GM23338 (cell line): ENCODE measurements at regions not wholly inside any gene's neighbourhood (a gene's known extent, or its start where the extent isn't known, plus 50 kb on each side); places are given as distances from the start of the nearest gene placed in this dataset.

Experiments
- ATAC-seq: fragments of 200-7000 bp; cut with Tn5 transposase; 3 replicates; pipeline ENCODE4 v1.9.1; 2020
- DNase-seq: peaks from one replicate; pipeline ENCODE4 v3.0.0-alpha.2; 2015; ENCODE audit warnings: low spot score
- H2AFZ ChIP-seq: fragments of 200-600 bp; sonication (generic); 2 replicates; pipeline ENCODE4 v1.8.0; 2016; ENCODE audit warnings: antibody characterized with exemption, mild to moderate bottlenecking, moderate library complexity
- H3F3A ChIP-seq: fragments of 200-600 bp; sonication (generic); replicated peaks from 2 replicates; pipeline ENCODE4 v1.8.0; 2017; ENCODE audit warnings: antibody characterized with exemption, mixed run types, low read depth
- H3K27ac ChIP-seq: fragments of 200-600 bp; sonication (generic); 2 replicates; pipeline ENCODE4 v1.6.1; 2016; ENCODE audit warnings: low read depth
- H3K27me3 ChIP-seq: fragments of 200-600 bp; sonication (generic); 2 replicates; pipeline ENCODE4 v1.8.0; 2016; ENCODE audit warnings: mild to moderate bottlenecking, mixed run types, moderate library complexity; ENCODE audit not compliant: insufficient read depth
- H3K36me3 ChIP-seq: fragments of 200-600 bp; sonication (generic); 2 replicates; pipeline ENCODE4 v1.8.0; 2016; ENCODE audit warnings: mild to moderate bottlenecking; ENCODE audit not compliant: insufficient read depth
- H3K4me1 ChIP-seq: fragments of 200-600 bp; sonication (generic); 2 replicates; pipeline ENCODE4 v1.8.0; 2016; ENCODE audit warnings: mild to moderate bottlenecking, moderate library complexity; ENCODE audit not compliant: insufficient read depth
- H3K4me2 ChIP-seq: fragments of 200-600 bp; sonication (generic); 2 replicates; pipeline ENCODE4 v1.7.1; 2017; ENCODE audit warnings: mixed run types
- H3K4me3 ChIP-seq: fragments of 200-600 bp; sonication (generic); 2 replicates; pipeline ENCODE4 v1.6.1; 2016; ENCODE audit warnings: mixed run types
- H3K79me2 ChIP-seq: fragments of 200-600 bp; sonication (generic); replicated peaks from 2 replicates; pipeline ENCODE4 v1.8.0; 2017; ENCODE audit warnings: mild to moderate bottlenecking; ENCODE audit not compliant: insufficient read depth
- H3K9me2 ChIP-seq: fragments of 200-600 bp; sonication (generic); 2 replicates; pipeline ENCODE4 v1.8.0; 2017; ENCODE audit not compliant: insufficient read depth
- H4K20me1 ChIP-seq: fragments of 200-600 bp; sonication (generic); replicated peaks from 2 replicates; pipeline ENCODE4 v1.8.0; 2017; ENCODE audit warnings: mild to moderate bottlenecking; ENCODE audit not compliant: insufficient read depth
- H3K27ac Mint-ChIP-seq: 2 replicates; pipeline ENCODE4 v1.8.0; 2020; ENCODE audit warnings: inconsistent platforms, mild to moderate bottlenecking, moderate library complexity, mixed read lengths
- H3K27me3 Mint-ChIP-seq: 3 replicates; pipeline ENCODE4 v1.8.0; 2022; ENCODE audit warnings: low read depth, mild to moderate bottlenecking, moderate library complexity, mixed read lengths, inconsistent platforms; ENCODE audit not compliant: insufficient read depth, poor library complexity
- H3K36me3 Mint-ChIP-seq: 3 replicates; pipeline ENCODE4 v1.8.0; 2021; ENCODE audit warnings: low read depth, mild to moderate bottlenecking, inconsistent platforms, moderate library complexity, mixed read lengths
- H3K4me1 Mint-ChIP-seq: 3 replicates; pipeline ENCODE4 v1.8.0; 2020; ENCODE audit warnings: mild to moderate bottlenecking, inconsistent platforms, mixed read lengths
- H3K4me3 Mint-ChIP-seq: 3 replicates; pipeline ENCODE4 v1.8.0; 2021; ENCODE audit warnings: moderate library complexity, mild to moderate bottlenecking, inconsistent platforms, mixed read lengths
- H3K9me3 Mint-ChIP-seq: 3 replicates; pipeline ENCODE4 v1.8.0; 2020; ENCODE audit warnings: moderate library complexity, mild to moderate bottlenecking, inconsistent platforms, mixed read lengths
- CREB1 ChIP-seq: fragments of 250-450 bp; sonication (Bioruptor Pico); IDR thresholded peaks from 2 replicates; pipeline ENCODE4 v1.5.0; 2020; ENCODE audit warnings: low read depth, mild to moderate bottlenecking, moderate library complexity
- CTCF ChIP-seq, 2 experiments: fragments of 200-600 bp in 1 of 2; sonication (generic) in 1 of 2; conservative IDR thresholded peaks; 2 replicates each; pipeline versions ENCODE4 v1.5.1 to v1.6.1; 2016 to 2017; ENCODE audit warnings: antibody characterized with exemption in 2 of 2, low read depth in 2 of 2, mild to moderate bottlenecking in 2 of 2, moderate library complexity in 1 of 2
- STAT1 ChIP-seq: IDR thresholded peaks from one replicate; pipeline ENCODE4 v1.6.1; 2016; ENCODE audit warnings: antibody characterized with exemption; ENCODE audit not compliant: unreplicated experiment
- TF ChIP-seq, protein P1 (sequence below): IDR thresholded peaks from 2 replicates; pipeline ENCODE4 v1.6.1; 2016; ENCODE audit warnings: antibody characterized with exemption

GRCh38 chr22:27310966-27311697 lies 490.4 kb downstream of the MN1 start:
- Histone ChIP-seq H3K4me1 (peaks cover 28% of the 10 kb centered on the region), H3K27ac (no peak overlapping the region), H2AFZ (peak overlapping the region; percentile 96), H3K36me3 (no peaks in the 10 kb centered on the region), H4K20me1 (no peaks in the 10 kb centered on the region), H3K79me2 (no peaks in the 10 kb centered on the region), H3K4me3 (peak overlapping the region; percentile 40), H3F3A (peaks cover 14% of the 10 kb centered on the region; the same call in 1 of the 2 replicates), H3K27me3 (no peaks in the 10 kb centered on the region), H3K9me2 (peaks cover 3% of the 10 kb centered on the region; the same call in 1 of the 2 replicates), H3K4me2 (peak overlapping the region; percentile 73)
- DNase-seq: peak; percentile 51
- no peak overlapping the region for H3K4me3 Mint-ChIP-seq
- H3K36me3 Mint-ChIP-seq: no peaks in the 10 kb centered on the region
- TF ChIP-seq CTCF (conservative IDR thresholded peaks at IDR 0.05; ENCODE audit: low read depth in 2 of 2): 0 out of 4 replicates have a peak, but pooled peaks of 1 of the 2 experiments have one; percentile 14
- no peak for TF ChIP-seq CREB1
- no peaks in the 10 kb centered on the region for H3K9me3 Mint-ChIP-seq
- 0 out of 3 replicates have a peak, but pooled peaks cover 3% of the 10 kb centered on the region for H3K4me1 Mint-ChIP-seq
- ATAC-seq: peak; percentile 67
- H3K27ac Mint-ChIP-seq: no peak overlapping the region
- peaks cover 4% of the 10 kb centered on the region for H3K27me3 Mint-ChIP-seq

DNA sequence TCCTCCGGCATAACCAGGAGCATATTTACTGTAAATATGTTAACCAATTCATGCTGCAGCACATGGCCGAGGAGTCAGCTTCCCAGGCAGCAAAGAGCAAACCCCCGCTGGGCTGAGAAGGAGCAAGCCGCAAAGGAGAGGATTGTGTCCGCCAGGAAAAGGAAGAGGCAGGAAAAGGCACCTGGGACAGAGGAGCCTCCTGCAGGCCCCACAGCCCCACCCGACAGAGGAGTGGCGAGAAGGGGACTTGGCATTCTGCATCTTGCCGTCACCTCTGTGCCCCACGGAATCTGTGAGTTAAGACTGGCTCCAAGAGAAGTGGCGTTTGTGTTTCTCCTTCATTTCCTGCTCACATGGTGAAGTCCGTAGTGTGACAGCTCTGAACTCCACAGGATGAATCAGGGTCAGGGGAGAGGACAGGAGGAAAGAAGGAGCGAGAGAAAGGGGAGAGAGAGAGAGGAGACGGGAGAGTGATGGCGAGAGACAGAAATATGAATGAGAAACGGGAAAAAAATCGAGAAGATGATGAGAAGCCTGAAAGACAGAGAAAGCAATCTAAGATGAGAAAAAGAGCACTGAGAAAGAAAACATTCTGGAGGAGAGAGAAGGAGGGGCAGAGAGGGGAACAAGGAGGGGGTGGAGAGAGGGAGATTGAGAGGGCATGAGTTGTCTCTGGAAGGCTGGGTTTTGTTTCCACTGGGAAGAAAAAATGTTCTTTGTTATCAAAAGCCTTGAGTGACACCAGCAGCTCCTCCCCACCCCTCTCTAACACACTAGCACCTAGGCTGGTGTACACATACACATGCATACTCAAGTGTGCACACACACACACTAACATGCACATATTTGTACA lies 489.6 kb downstream of the MN1 start:
- Mint-ChIP-seq H3K9me3 (no peaks in the 10 kb centered on the region; the same call in 2 of the 3 replicates), H3K4me1 (0 out of 3 replicates have a peak, but pooled peaks cover 3% of the 10 kb centered on the region), H3K36me3 (no peaks in the 10 kb centered on the region), H3K27me3 (peaks cover 8% of the 10 kb centered on the region), H3K4me3 (no peak overlapping the region), H3K27ac (no peak overlapping the region)
- H3K4me3 ChIP-seq: peak overlapping the region; percentile 40
- no peaks in the 10 kb centered on the region for H3K79me2 ChIP-seq
- H4K20me1 ChIP-seq: no peaks in the 10 kb centered on the region
- H2AFZ ChIP-seq: peak overlapping the region; percentile 96
- no peak overlapping the region for H3K27ac ChIP-seq
- H3F3A ChIP-seq: peaks cover 14% of the 10 kb centered on the region; the same call in 1 of the 2 replicates
- H3K4me2 ChIP-seq: peak overlapping the region; percentile 73
- H3K9me2 ChIP-seq: peaks cover 3% of the 10 kb centered on the region; the same call in 1 of the 2 replicates
- H3K36me3 ChIP-seq: no peaks in the 10 kb centered on the region
- no peaks in the 10 kb centered on the region for H3K27me3 ChIP-seq
- TF ChIP-seq, protein P1, sequence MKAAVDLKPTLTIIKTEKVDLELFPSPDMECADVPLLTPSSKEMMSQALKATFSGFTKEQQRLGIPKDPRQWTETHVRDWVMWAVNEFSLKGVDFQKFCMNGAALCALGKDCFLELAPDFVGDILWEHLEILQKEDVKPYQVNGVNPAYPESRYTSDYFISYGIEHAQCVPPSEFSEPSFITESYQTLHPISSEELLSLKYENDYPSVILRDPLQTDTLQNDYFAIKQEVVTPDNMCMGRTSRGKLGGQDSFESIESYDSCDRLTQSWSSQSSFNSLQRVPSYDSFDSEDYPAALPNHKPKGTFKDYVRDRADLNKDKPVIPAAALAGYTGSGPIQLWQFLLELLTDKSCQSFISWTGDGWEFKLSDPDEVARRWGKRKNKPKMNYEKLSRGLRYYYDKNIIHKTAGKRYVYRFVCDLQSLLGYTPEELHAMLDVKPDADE: no peak
- TF ChIP-seq STAT1: no peak
- peak; percentile 65 for ATAC-seq
- peak; percentile 48 for DNase-seq
- peaks cover 28% of the 10 kb centered on the region for H3K4me1 ChIP-seq
